ENCODE measurements at regions not wholly inside any gene's neighbourhood (a gene's known extent, or its start where the extent isn't known, plus 50 kb on each side); places are given as distances from the start of the nearest gene placed in this dataset.
A peak's percentile ranks its signal among the peaks of the same experiment; 100 is the strongest.

DNA sequence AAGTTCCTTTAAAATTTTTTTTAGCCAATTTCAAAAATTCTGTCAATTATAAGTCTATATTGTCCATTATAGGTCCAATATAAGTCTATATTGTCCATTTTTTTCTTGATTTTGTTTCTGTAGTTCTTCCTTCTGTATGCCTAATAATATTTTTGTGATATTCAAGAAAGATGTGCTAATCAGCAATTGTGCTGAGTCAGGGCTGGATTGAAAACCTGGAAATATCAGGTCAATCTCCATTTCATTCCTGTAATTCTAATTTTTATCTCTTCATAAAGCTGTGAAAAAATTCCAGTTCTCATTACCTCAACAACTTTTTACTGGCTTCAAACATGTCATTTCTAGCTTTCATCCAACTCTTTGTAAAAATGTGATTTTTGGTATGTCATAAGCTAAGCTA lies 353.7 kb downstream of the SLITRK6 start:
- no peak for DNase-seq

DNA sequence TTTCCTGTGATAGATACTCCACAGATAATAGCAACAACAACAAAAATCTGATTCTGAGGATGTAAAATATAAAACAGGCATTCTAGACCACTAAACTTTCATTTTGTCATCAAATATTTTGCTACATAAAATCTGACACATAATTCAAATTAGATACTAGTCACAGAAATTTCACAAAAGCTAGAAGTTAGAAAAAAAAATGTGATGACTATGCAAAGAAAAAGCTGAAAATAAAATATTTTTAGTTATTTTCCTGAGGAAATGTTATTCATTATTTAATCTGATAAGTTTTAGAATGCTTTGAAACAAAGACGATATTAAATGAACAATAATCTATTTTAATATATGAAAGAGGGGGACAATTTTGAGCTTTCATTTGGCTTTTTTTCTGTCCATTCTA lies 357.2 kb downstream of the SLITRK6 start:
- no peak for DNase-seq

DNA sequence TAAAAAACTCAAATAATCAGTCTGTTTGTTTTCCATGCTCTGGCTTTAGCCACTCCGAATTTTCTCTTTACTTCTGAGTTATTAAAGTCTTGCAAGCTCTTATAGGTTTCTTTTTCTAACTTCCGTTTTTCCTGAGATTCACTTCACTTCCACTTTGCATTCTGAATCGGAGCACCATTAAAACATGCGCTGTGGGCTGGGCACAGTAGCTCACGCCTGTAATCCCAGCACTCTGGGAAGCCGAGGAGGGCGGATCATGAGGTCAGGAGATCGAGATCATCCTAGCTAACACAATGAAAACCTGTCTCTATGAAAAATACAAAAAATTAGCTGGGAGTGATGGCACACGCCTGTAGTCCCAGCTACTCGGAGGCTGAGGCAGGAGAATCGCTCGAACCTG lies 357.9 kb downstream of the SLITRK6 start:
- no peak for DNase-seq

DNA sequence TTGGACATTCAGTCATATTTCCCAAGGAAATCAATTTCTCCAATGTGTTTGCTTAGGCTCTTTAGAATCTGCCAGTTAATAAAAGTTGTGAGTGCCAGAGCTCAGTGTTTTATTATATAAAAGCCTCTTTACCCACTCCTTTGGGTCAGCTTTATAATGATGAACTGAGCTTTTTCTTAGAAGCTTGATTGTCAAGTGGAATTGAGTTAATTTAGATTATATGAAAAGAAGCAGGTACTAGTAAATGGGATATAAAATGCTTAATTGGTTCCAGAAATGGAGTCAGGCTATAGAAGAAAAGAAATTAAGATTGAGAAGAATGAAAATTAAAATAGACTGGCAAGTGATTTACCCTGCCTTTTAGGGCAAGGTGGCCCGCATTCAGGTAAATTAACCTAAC lies 363.2 kb downstream of the SLITRK6 start:
- no peak for DNase-seq

DNA sequence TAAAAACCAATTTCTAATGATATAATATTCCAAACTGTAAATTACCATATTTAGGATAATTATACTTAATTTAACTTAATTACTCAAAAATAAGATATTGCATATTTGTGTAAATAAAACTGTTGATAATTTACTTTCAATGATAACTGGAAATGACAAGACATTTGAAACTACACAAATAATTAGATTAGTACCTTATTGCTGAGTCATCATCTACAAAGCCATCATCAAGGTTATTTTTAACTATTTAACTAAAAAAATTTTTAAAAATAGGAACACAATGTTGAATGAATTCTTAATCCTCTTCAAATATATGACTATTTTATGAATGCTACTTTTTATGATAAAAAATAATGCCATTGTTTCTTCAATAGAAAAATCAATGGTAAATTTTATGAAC lies 364.3 kb downstream of the SLITRK6 start:
- DNase-seq = no peak

DNA sequence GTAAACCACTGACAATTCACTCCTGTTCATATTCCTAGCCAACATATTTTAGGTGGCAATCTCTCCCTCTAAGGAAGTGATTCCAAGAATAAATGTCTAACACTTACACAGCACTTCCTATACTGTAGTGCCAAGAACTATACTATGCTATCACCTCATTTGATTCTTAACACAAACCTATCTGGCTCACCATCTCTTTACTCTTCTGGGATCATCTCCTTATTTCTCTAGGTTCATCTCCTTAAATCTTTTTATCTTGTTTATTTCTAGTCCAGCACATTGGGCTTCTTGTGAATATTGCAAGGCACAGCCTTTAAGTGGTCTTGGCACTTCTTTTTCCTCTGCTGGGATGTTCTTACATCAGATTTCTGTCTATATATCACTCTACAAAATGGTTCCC lies 366.3 kb downstream of the SLITRK6 start:
- DNase-seq = no peak

DNA sequence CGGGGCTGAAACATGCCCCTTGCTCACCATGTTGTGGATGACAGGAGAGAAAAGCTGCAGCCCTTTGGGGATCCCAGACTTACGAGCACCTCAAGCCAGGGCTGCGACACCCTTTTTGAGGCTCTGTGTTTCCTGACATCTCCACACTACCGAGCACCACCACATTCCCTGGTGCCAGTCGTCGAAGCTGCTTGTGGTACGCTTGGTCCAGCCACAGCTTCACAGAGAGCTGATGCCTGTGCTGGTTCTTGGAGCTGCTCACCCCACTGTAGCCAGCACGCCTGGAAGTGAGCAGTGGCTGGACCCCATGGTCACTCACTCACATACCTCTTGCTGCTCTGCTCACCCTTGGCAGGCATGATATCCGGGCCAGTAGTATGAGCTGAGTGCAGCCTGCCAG lies 367.5 kb downstream of the SLITRK6 start:
- DNase-seq = no peak

DNA sequence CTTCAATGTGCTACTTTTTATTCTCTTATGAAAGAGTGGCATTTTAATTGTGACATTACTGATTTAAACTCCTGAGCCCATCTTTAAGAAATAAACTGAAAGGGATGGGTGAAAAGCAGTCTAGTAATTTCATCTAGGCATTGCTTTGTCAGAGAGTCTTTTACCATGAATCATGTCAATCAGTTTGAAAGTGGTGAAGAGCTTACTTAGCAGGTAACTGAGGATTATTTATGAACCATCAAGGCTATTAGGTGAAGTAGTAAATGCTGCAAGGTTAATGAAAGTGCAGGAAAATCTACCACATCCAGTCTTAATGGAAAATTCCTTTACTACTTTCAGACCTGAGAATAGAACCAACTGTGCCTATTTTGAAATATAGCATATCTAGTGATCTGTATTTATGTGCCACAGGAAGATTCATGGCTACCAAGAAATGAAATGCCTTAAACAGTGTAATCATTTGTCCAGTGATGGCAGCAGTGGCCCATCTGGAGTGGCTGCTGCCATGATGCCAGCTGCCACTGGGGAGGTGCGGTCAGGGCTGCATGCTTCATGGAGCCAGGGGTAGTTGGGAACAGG lies 368.9 kb downstream of the SLITRK6 start:
- DNase-seq = no peak

DNA sequence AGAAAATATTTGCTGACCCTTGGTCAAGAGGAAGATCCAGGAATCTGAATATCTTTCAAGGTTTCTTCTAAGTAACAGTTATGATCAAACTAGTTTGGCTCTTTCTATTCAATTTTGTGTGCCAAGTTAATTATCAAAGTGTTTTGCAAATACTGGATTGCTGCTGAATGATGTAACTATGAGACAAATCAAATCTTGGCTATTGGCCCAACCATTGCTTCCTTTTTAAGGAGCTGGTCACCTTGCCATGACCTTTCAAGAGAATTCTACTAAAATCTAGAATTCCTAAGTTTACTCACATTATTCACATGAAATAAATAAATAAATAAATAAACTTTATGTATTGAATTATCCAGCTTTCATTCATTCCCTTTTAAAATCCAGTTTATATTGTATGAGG lies 371.8 kb downstream of the SLITRK6 start:
- no peak for DNase-seq

DNA sequence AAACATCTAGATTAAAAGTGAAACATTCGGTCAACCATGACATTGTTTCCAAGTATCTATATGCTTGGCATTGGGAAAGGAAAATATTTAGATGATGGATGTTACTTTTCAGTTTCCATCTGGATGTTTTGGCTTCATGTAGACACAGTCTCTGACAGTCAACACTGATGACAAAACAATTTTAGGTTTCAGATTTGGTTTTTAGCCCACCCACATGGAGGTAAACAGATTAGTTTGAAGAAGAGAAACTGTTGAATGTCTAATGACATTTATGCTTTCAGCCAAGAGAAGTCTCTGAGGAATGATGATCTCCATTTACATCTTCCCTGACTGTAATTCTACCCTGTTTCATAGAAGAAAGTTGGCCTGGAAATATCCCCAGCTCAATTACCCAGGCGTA lies 379.1 kb downstream of the SLITRK6 start:
- no peak for DNase-seq

DNA sequence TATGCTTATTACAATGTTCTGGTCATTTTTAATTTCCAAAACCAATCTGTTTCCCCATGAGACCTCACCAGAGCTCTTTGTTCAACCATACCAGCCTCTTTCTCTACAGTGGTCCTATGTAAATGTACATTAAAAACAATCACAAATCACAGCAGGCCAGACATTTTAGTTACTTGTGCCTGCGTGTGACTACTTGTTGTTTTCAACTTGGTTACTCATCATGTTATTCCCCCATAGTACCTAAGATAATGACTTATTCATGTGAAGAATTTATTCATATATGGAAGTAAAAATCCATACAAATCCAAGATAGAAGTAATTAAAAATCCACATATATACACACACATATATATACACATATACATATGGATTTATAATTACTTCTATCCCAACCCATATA lies 379.6 kb downstream of the SLITRK6 start:
- DNase-seq = no peak

DNA sequence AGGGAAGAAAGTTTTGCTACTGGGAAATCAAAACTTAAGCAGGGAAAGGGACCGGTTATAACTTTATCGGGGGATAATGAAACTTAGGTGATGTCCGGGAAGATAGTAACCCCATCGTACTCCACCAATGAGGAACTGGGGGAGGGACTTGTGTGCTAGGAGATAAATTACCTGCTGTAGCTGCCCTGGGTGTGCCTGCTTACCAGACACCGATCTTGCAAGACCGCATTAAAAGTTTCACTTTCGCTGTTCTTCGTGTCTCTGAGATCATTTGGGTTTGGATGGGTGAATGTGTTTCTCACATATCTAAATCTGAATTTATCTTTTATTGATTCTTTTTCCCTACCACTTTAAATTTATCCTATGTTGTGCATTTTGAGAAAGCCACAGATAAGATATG lies 381.4 kb downstream of the SLITRK6 start:
- DNase-seq = no peak

DNA sequence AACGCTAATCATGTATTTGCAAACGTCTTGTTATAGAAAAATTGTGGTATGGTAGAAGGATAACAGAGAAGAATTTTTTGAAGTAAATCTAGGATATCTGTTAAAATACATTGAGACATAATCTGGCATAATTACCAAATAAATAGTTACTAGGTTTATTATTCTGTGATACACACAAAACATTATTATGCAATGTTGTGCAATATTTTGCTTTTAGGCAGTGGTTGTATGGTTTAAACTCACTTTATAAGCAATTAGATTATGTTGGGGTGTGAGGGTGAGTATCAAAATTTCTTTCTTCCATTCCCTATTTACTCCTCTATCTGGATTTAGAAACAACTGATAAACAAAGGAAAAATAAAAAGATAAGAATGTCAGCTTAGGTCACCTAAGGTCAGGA lies 385.6 kb downstream of the SLITRK6 start:
- DNase-seq = no peak

DNA sequence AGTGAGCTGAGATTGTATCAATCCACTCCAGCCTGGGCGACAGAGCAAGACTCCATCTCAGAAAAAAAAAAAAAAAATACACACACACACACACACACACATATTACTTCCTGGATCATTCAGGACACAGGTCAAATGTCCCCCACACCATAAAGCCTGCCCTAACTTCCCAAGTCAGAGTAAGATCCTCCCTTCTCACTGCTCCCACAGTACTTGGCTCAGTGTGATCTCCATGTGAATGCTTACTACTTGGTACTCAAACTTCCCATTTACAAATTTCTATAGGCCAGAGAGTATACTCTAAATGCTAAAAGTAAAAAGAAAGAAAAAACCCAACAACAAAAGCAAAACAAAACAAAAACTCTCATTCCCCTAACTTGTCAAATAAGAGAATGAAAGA lies 386.8 kb downstream of the SLITRK6 start:
- DNase-seq = no peak

DNA sequence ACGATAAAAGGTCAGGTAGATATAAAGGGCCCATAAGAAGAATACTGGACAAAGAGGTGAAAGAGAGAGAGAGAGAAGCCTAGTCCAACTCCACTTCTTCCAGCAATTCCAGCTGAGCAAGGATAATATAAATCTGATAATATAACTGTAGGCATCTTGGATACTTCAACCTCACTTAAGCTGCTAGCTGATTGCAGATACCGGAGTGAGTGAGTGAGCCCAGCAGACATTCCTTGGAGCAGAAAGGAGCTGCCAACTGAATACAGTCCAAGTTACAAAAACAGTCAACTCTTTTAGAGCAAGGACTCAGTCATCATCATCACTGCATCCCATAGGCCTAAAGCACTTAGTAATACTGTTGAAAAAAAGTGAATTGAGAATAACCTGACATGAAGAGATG lies 387.6 kb downstream of the SLITRK6 start:
- no peak for DNase-seq

DNA sequence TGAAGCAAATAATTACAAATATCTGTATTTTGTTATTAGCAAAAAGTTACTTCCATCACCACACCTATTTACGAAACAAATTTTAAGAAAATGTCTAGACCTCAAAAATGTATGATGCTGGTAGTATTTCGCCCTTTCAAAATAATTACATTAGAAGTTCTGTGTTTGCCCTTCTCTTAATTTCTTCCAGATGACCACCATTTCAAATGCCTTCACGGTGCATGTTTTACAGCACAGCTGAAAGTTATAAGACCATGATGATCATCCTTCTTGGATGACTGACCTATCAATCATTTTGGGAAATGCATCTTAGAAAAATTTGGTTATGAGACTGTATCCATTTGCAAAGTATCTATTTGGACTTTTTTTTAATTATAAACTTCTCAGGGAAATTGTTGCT lies 390.8 kb downstream of the SLITRK6 start:
- DNase-seq = no peak

DNA sequence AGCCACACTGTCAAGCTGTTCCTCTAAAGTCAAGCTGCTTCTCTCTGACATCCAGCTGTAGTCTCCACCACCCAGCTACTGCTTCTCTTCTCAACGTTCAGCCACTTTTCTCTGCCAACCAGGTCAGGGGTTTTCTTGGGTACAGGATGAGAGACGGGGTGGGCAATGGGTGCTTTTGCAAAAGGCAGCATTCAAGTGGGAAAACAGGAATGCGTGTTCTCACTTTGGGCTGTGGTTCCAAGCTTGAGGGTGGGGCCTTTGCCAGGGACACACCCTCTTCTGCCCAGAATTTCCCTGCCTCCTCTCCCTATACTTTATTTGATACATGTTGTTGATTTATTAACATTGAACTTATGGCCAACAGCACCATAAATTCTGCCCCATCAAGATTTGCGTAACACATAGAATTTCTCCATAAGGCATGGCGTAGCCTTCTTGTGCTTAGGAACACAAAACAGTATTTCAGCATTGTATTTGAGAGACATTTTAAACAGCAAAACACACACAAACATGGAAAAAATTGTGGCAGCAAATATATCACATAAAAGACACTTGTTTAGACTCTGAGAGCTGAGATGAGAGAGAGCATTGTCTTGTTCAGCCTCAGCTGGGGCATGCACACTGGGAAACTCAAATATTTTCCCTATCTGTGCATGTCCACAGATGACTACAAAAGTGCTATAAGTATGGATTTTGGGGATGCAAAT lies 392.8 kb downstream of the SLITRK6 start:
- no peak for DNase-seq

DNA sequence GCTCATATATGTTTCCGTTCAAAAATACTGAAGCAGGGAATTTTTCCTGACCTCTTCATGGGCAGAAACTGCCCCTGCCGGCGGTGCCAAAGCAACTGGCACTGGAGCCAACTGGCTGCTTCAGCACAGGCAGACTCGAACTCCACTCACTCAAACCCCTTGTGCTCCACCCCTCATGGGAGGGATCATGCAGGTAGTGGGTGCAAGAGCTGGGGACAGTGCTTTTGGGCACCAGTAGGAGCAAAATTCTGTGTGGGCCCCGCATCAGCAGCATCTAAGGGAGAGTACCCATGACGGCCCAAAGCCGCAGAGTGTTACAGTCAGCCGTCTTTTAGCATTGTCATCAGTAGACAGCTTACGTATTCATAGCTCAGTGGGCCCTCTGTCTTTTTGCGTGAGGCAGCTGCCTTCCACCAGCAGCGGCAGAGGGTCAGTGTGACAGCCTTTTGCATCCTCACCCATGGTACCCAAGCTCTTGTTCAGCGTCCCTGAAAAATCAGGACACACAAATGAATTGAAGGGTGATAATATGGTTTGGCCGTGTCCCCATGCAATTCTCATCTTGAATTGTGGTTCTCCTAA lies 393.8 kb downstream of the SLITRK6 start:
- DNase-seq = no peak

DNA sequence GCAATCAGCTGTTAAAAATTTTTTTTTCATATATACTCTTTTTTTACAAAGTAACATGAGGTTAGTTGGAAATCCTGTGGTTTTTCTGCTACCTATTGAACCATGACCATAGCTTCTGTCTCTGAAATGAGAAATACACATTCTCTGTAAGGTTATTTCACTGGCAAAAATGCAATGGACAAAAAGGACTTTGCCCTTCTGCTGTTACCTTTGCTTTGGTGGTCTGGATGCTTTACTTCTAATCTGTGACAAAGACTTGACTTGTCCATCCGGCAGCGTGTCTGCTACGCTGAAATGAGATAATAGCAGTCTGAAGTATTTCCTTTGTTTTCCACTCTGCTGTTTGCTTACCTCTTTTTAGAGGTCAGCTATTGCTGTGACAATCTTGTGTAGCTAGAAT lies 412.8 kb downstream of the SLITRK6 start:
- no peak for DNase-seq

DNA sequence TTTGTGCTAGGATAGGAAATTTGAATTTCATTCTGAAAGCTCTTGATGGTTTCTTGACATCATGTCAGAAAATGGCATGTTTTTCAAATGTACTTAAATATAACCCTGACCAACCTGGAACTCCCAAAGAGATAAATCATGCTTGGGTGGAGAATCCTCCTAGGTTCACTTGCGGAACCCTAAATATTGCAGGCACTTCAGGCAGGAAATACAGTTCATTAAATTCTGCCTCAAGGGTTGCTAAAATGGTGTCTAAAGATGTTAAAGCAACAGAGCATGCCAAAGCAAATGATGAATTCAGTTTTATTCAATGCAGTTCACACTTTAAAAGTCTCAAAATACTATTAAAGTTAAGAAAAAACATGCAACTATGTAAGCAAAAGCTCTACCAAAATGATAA lies 415.9 kb downstream of the SLITRK6 start:
- DNase-seq = no peak

DNA sequence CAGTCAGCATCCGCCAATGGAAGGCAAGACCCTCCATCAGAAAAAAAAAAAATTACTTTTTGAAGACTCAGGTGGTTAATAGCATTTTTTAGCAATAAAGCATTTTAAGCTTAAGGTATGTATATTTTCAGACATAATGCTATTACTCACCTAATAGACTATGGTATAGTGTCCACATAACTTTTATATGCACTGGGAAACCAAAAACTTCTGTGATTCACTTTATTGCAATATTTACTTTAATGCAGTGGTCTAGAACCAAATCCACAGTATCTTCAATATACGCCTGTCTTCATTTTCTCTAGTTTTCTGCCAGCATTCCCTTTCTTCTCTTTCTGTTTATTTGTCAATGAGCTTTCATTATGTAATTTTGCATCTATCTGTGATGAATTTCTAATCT lies 418.1 kb downstream of the SLITRK6 start:
- DNase-seq = no peak

DNA sequence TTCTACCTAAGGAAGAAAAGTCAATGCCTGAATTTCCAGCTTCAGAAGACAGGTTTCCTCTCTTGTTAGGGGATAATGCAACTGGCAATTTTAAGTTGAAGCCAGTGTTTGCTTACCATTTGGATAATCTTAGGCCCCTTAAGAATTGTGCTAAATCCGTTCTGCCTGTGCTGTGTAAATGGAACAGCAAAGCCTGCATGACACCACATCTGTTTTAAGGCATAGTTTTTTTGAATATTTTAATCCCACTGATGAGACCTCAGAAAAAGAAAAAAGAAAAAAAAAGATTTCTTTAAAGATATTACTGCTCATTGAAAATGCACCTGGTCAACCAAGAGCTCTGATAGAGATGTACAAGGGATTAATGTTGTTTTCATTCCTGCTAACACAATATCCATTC lies 419.2 kb downstream of the SLITRK6 start:
- no peak for DNase-seq

DNA sequence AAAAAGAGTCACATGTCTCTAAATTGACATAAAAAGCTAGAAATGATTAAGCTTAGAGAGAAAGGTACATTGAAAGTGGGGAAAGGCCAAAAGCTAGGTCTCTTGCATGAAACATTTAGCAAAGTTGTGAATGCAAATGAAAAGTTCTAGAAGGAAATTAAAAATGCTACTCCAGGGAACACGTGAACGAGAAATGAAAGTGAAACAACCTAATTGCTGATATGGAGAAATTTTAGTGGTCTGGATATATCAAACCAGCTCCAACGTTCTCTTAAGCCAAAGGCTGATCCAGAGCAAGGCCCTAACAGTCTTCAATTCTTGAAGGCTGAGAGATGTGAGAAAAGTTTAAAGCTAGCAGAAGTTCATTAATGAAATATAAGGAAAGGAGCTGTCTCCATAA lies 419.8 kb downstream of the SLITRK6 start:
- peak in 1 of 2 donors; percentile 3 for DNase-seq

DNA sequence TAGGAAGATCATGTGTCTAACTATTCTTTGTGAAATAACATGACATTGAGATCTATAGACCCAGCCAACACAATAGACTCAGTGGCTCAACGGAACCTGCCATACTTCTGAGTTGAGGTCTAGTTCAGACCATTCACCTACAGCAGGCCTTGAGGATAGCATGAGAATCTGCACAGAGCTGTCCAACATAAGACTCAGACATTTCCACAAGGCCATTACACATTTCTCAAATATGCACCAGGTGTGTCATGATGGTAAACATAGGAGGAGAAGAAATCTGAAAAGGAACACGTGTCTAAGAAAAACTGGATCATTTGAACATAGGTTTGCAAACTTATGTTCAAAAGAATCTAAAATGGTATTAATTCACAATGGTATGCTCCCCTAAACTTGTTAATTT lies 421.4 kb downstream of the SLITRK6 start:
- DNase-seq = no peak

DNA sequence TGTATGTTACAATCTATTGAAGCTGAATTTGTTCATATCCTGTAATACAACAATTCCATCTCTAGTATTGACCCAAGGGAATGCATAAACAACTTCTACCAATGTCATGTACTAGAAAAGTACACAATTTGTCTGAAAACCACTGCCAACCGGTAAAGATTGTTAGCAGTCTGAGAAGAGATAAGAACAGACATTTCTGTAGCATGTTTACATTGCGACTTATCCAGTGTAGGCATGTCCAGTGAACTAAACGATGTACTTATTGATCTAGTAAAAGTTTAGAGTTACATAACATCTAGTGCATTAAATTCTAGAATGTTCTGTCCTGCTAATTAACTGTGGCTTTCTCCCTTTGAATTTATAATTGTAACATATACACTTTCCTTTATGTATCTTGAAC lies 425.9 kb downstream of the SLITRK6 start:
- DNase-seq = no peak

Data from CD4-positive, alpha-beta T cell treated with Interferon alpha-2 for 1 hour (primary cell).